KBM-7 (cell line): ENCODE measurements at regions not wholly inside any gene's neighbourhood (a gene's known extent, or its start where the extent isn't known, plus 50 kb on each side); places are given as distances from the start of the nearest gene placed in this dataset.
"Not testable (repeated sequence)": the region's sequence is repeated elsewhere in the genome, so short reads cannot be mapped to it uniquely, and the experiment has no call there.

Experiments
- DNase-seq: peaks from one replicate; pipeline ENCODE4 v3.0.0-alpha.2; 2015
- in situ Hi-C: fragments of 300-500 bp; cut with MboI; formaldehyde crosslinking; loops from 2 replicates; pipeline ENCODE4 v1.14.3; 2020; ENCODE audit warnings: low sequenced_read_pairs, low pct_unique_long_range_greater_than_20kb, mixed read lengths

- in situ Hi-C loops: no loop called here
- DNase-seq: no peak
Measured at GRCh38 chr10:91071786-91072185, 148.7 kb upstream of the PCGF5 start.

GRCh38 chr10:91073286-91073979 lies 147.0 kb upstream of the PCGF5 start:
- in situ Hi-C loops: no loop called here
- no peak for DNase-seq

GRCh38 chr10:91076991-91077548 lies 143.4 kb upstream of the PCGF5 start:
- no peak for DNase-seq
- in situ Hi-C loops: no loop called here

GRCh38 chr10:91077549-91078071 lies 142.9 kb upstream of the PCGF5 start:
- DNase-seq: no peak
- in situ Hi-C loops: no loop called here

- in situ Hi-C loops: no loop called here
- DNase-seq: no peak
Measured at GRCh38 chr10:91080776-91081175, 139.7 kb upstream of the PCGF5 start.

GRCh38 chr10:91082447-91082846 lies 138.0 kb upstream of the PCGF5 start:
- in situ Hi-C loops: no loop called here
- no peak for DNase-seq

- peak; percentile 46 for DNase-seq
- in situ Hi-C loops: no loop called here
Measured at GRCh38 chr10:91088300-91089140, 131.9 kb upstream of the PCGF5 start.

- in situ Hi-C loops: no loop called here
- no peak for DNase-seq
Measured at GRCh38 chr10:91090761-91091529, 129.5 kb upstream of the PCGF5 start.

- in situ Hi-C loops: no loop called here
- DNase-seq: no peak
Measured at GRCh38 chr10:91091780-91092179, 128.7 kb upstream of the PCGF5 start.

GRCh38 chr10:91096274-91096673 lies 124.2 kb upstream of the PCGF5 start:
- in situ Hi-C loops: no loop called here

GRCh38 chr10:91097313-91097712 lies 123.2 kb upstream of the PCGF5 start:
- in situ Hi-C loops: no loop called here

More at GRCh38 chr10:91096274-91096673, 124.2 kb upstream of the PCGF5 start:
- no peak for DNase-seq

GRCh38 chr10:91098021-91098420 lies 122.4 kb upstream of the PCGF5 start:
- in situ Hi-C loops, DNase-seq: not testable (repeated sequence)

More at GRCh38 chr10:91097313-91097712, 123.2 kb upstream of the PCGF5 start:
- no peak for DNase-seq

- in situ Hi-C loops: no loop called here
- peak; percentile 15 for DNase-seq
Measured at GRCh38 chr10:91103384-91104192, 116.9 kb upstream of the PCGF5 start.

- no peak for DNase-seq
- in situ Hi-C loops: no loop called here
Measured at GRCh38 chr10:91104193-91105041, 116.0 kb upstream of the PCGF5 start.

- no peak for DNase-seq
- in situ Hi-C loops: no loop called here
Measured at GRCh38 chr10:91105269-91105668, 115.2 kb upstream of the PCGF5 start.

GRCh38 chr10:91108820-91109219 lies 111.6 kb upstream of the PCGF5 start:
- in situ Hi-C loops: no loop called here
- no peak for DNase-seq

GRCh38 chr10:91111060-91111459 lies 109.4 kb upstream of the PCGF5 start:
- DNase-seq: no peak
- in situ Hi-C loops: no loop called here
